GM12878 (cell line): ENCODE measurements at regions not wholly inside any gene's neighbourhood (a gene's known extent, or its start where the extent isn't known, plus 50 kb on each side); places are given as distances from the start of the nearest gene placed in this dataset.

Experiments
- ASH2L ChIP-seq: fragments of 300-600, 200-600 bp; sonication (generic); IDR thresholded peaks from 2 replicates; pipeline ENCODE4 v1.6.1; 2017; ENCODE audit warnings: low read depth, mild to moderate bottlenecking, borderline replicate concordance
- CHD2 ChIP-seq: IDR thresholded peaks from 2 replicates; pipeline ENCODE4 v1.6.1; 2011; ENCODE audit warnings: low read depth, low read length, improper control_type of control experiment, borderline replicate concordance
- HDAC6 ChIP-seq: fragments of 200-600 bp; sonication (generic); IDR thresholded peaks from one replicate; pipeline ENCODE4 v1.8.0; 2017; ENCODE audit warnings: antibody characterized with exemption; ENCODE audit not compliant: unreplicated experiment
- IRF4 ChIP-seq: IDR thresholded peaks from 2 replicates; pipeline ENCODE4 v1.6.1; 2011; ENCODE audit warnings: low read depth, low read length
- KLF5 ChIP-seq: fragments of 450-650 bp; IDR thresholded peaks from 2 replicates; pipeline ENCODE4 v1.6.1; 2014; ENCODE audit warnings: mild to moderate bottlenecking; ENCODE audit not compliant: partially characterized antibody
- MYB ChIP-seq: fragments of 150-350 bp; IDR thresholded peaks from 2 replicates; pipeline ENCODE4 v1.6.1; 2014; ENCODE audit warnings: mild to moderate bottlenecking, low read depth, low read length, borderline replicate concordance
- POLR2AphosphoS2 ChIP-seq: IDR thresholded peaks from 2 replicates; pipeline ENCODE4 v1.6.1; 2011; ENCODE audit warnings: low read depth, mild to moderate bottlenecking, low read length, improper control_type of control experiment, moderate library complexity
- POLR2AphosphoS5 ChIP-seq: IDR thresholded peaks from 2 replicates; pipeline ENCODE4 v1.6.1; 2011; ENCODE audit warnings: mild to moderate bottlenecking, low read length, inconsistent platforms
- RAD21 ChIP-seq: IDR thresholded peaks from 2 replicates; pipeline ENCODE4 v1.6.1; 2011; ENCODE audit warnings: mild to moderate bottlenecking, low read depth, low read length, moderate library complexity; ENCODE audit not compliant: insufficient read depth
- RAD51 ChIP-seq: fragments of 450-650 bp; IDR thresholded peaks from 2 replicates; pipeline ENCODE4 v1.6.1; 2016; ENCODE audit warnings: moderate library complexity, mild to moderate bottlenecking, inconsistent platforms
- RFX5 ChIP-seq: IDR thresholded peaks from 2 replicates; pipeline ENCODE4 v1.6.1; 2011; ENCODE audit warnings: low read depth, low read length, improper control_type of control experiment
- TARDBP ChIP-seq: IDR thresholded peaks from 2 replicates; pipeline ENCODE4 v1.6.1; 2016; ENCODE audit warnings: borderline replicate concordance
- WRNIP1 ChIP-seq: IDR thresholded peaks from 2 replicates; pipeline ENCODE4 v1.6.1; 2011; ENCODE audit warnings: low read depth, low read length, improper control_type of control experiment, borderline replicate concordance
- YBX1 ChIP-seq: fragments of 450-650 bp; IDR thresholded peaks from 2 replicates; pipeline ENCODE4 v1.6.1; 2016; ENCODE audit warnings: antibody characterized with exemption
- ZBED1 ChIP-seq: IDR thresholded peaks from 2 replicates; pipeline ENCODE4 v1.6.1; 2016; ENCODE audit warnings: borderline replicate concordance
- ZNF384 ChIP-seq: IDR thresholded peaks from 2 replicates; pipeline ENCODE4 v1.6.1; 2012; ENCODE audit warnings: low read depth, mild to moderate bottlenecking, low read length, improper control_type of control experiment, borderline replicate concordance
- TF ChIP-seq, protein P1 (sequence below): fragments of 450-650 bp; IDR thresholded peaks from 2 replicates; pipeline ENCODE4 v1.6.1; 2014; ENCODE audit warnings: mild to moderate bottlenecking
- TF ChIP-seq, protein P2 (sequence below): IDR thresholded peaks from 2 replicates; pipeline ENCODE4 v1.6.1; 2011; ENCODE audit warnings: low read depth, low read length, improper control_type of control experiment, borderline replicate concordance
- TF ChIP-seq, protein P3 (sequence below): fragments of 450-650 bp; formaldehyde crosslinking; IDR thresholded peaks from 2 replicates; pipeline ENCODE4 v1.4.0; 2020; ENCODE audit warnings: mild to moderate bottlenecking, moderate library complexity
- TF ChIP-seq, protein P4 (sequence below): fragments of 450-650 bp; IDR thresholded peaks from 2 replicates; pipeline ENCODE4 v1.6.1; 2018; ENCODE audit warnings: borderline replicate concordance, mild to moderate bottlenecking; ENCODE audit not compliant: partially characterized antibody
- TF ChIP-seq, protein P5 (sequence below): IDR thresholded peaks from 2 replicates; pipeline ENCODE4 v1.6.1; 2012; ENCODE audit warnings: mild to moderate bottlenecking, low read depth, low read length

DNA sequence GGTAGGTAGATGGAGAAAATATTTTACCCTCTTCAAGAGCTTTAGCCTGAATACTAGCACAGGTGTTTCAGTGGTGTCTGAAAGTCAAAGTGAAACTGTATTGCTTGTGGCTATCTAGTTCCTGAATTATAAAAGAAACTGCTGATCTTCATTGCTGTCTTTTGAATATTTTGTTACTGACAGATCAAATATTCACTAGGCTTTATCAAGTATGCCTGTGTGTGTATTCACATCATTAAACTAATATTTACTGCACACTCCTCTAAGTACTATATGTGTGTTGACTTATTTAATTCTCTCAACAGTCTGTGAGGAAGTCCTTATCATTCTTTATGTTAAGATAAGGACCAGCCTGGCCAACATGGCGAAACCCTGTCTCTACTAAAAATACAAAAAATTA lies 139.6 kb downstream of the SOCS6 start (continued):
- TF ChIP-seq ASH2L (no peak), HDAC6 (no peak), WRNIP1 (no peak), RAD21 (no peak), ZBED1 (no peak; the same call in 1 of the 2 replicates), TARDBP (no peak), ZNF384 (no peak), POLR2AphosphoS2 (no peak), RFX5 (no peak), YBX1 (no peak), RAD51 (no peak), CHD2 (no peak), POLR2AphosphoS5 (no peak), KLF5 (no peak), MYB (no peak), IRF4 (0 out of 2 replicates have a peak, but pooled peaks have one; percentile 34)
- TF ChIP-seq, protein P1, sequence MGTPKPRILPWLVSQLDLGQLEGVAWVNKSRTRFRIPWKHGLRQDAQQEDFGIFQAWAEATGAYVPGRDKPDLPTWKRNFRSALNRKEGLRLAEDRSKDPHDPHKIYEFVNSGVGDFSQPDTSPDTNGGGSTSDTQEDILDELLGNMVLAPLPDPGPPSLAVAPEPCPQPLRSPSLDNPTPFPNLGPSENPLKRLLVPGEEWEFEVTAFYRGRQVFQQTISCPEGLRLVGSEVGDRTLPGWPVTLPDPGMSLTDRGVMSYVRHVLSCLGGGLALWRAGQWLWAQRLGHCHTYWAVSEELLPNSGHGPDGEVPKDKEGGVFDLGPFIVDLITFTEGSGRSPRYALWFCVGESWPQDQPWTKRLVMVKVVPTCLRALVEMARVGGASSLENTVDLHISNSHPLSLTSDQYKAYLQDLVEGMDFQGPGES: no peak
- TF ChIP-seq, protein P2, sequence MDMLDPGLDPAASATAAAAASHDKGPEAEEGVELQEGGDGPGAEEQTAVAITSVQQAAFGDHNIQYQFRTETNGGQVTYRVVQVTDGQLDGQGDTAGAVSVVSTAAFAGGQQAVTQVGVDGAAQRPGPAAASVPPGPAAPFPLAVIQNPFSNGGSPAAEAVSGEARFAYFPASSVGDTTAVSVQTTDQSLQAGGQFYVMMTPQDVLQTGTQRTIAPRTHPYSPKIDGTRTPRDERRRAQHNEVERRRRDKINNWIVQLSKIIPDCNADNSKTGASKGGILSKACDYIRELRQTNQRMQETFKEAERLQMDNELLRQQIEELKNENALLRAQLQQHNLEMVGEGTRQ: no peak
- TF ChIP-seq, protein P3, sequence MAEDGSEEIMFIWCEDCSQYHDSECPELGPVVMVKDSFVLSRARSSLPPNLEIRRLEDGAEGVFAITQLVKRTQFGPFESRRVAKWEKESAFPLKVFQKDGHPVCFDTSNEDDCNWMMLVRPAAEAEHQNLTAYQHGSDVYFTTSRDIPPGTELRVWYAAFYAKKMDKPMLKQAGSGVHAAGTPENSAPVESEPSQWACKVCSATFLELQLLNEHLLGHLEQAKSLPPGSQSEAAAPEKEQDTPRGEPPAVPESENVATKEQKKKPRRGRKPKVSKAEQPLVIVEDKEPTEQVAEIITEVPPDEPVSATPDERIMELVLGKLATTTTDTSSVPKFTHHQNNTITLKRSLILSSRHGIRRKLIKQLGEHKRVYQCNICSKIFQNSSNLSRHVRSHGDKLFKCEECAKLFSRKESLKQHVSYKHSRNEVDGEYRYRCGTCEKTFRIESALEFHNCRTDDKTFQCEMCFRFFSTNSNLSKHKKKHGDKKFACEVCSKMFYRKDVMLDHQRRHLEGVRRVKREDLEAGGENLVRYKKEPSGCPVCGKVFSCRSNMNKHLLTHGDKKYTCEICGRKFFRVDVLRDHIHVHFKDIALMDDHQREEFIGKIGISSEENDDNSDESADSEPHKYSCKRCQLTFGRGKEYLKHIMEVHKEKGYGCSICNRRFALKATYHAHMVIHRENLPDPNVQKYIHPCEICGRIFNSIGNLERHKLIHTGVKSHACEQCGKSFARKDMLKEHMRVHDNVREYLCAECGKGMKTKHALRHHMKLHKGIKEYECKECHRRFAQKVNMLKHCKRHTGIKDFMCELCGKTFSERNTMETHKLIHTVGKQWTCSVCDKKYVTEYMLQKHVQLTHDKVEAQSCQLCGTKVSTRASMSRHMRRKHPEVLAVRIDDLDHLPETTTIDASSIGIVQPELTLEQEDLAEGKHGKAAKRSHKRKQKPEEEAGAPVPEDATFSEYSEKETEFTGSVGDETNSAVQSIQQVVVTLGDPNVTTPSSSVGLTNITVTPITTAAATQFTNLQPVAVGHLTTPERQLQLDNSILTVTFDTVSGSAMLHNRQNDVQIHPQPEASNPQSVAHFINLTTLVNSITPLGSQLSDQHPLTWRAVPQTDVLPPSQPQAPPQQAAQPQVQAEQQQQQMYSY (CRISPR knock-in tag): no peak
- TF ChIP-seq, protein P4, sequence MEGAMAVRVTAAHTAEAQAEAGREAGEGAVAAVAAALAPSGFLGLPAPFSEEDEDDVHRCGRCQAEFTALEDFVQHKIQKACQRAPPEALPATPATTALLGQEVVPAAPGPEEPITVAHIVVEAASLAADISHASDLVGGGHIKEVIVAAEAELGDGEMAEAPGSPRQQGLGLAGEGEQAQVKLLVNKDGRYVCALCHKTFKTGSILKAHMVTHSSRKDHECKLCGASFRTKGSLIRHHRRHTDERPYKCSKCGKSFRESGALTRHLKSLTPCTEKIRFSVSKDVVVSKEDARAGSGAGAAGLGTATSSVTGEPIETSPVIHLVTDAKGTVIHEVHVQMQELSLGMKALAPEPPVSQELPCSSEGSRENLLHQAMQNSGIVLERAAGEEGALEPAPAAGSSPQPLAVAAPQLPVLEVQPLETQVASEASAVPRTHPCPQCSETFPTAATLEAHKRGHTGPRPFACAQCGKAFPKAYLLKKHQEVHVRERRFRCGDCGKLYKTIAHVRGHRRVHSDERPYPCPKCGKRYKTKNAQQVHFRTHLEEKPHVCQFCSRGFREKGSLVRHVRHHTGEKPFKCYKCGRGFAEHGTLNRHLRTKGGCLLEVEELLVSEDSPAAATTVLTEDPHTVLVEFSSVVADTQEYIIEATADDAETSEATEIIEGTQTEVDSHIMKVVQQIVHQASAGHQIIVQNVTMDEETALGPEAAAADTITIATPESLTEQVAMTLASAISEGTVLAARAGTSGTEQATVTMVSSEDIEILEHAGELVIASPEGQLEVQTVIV: no peak
- TF ChIP-seq, protein P5, sequence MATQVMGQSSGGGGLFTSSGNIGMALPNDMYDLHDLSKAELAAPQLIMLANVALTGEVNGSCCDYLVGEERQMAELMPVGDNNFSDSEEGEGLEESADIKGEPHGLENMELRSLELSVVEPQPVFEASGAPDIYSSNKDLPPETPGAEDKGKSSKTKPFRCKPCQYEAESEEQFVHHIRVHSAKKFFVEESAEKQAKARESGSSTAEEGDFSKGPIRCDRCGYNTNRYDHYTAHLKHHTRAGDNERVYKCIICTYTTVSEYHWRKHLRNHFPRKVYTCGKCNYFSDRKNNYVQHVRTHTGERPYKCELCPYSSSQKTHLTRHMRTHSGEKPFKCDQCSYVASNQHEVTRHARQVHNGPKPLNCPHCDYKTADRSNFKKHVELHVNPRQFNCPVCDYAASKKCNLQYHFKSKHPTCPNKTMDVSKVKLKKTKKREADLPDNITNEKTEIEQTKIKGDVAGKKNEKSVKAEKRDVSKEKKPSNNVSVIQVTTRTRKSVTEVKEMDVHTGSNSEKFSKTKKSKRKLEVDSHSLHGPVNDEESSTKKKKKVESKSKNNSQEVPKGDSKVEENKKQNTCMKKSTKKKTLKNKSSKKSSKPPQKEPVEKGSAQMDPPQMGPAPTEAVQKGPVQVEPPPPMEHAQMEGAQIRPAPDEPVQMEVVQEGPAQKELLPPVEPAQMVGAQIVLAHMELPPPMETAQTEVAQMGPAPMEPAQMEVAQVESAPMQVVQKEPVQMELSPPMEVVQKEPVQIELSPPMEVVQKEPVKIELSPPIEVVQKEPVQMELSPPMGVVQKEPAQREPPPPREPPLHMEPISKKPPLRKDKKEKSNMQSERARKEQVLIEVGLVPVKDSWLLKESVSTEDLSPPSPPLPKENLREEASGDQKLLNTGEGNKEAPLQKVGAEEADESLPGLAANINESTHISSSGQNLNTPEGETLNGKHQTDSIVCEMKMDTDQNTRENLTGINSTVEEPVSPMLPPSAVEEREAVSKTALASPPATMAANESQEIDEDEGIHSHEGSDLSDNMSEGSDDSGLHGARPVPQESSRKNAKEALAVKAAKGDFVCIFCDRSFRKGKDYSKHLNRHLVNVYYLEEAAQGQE: no peak
